Ishikawa (cell line): ENCODE measurements at regions not wholly inside any gene's neighbourhood (a gene's known extent, or its start where the extent isn't known, plus 50 kb on each side); places are given as distances from the start of the nearest gene placed in this dataset.

Experiments
- EGR1 ChIP-seq: IDR thresholded peaks from 2 replicates; pipeline ENCODE4 v1.6.1; 2012
- EP300 ChIP-seq: IDR thresholded peaks from 2 replicates; pipeline ENCODE4 v1.6.1; 2012; ENCODE audit warnings: borderline replicate concordance
- FOXM1 ChIP-seq: IDR thresholded peaks from 2 replicates; pipeline ENCODE4 v1.6.1; 2012; ENCODE audit warnings: low read depth, borderline replicate concordance
- NFIC ChIP-seq: IDR thresholded peaks from 2 replicates; pipeline ENCODE4 v1.6.1; 2012
- RAD21 ChIP-seq: IDR thresholded peaks from 2 replicates; pipeline ENCODE4 v1.6.1; 2012; ENCODE audit warnings: low read depth
- TAF1 ChIP-seq: IDR thresholded peaks from 2 replicates; pipeline ENCODE4 v1.6.1; 2012; ENCODE audit warnings: low read depth, mild to moderate bottlenecking
- TCF12 ChIP-seq: IDR thresholded peaks from 2 replicates; pipeline ENCODE4 v1.6.1; 2012; ENCODE audit warnings: low read depth
- ZBTB7A ChIP-seq: IDR thresholded peaks from 2 replicates; pipeline ENCODE4 v1.6.1; 2012; ENCODE audit warnings: low read depth
- TF ChIP-seq, protein P1 (sequence below): IDR thresholded peaks from 2 replicates; pipeline ENCODE4 v1.6.1; 2012
- TF ChIP-seq, protein P2 (sequence below): IDR thresholded peaks from 2 replicates; pipeline ENCODE4 v1.6.1; 2012; ENCODE audit warnings: low read depth, mild to moderate bottlenecking

DNA sequence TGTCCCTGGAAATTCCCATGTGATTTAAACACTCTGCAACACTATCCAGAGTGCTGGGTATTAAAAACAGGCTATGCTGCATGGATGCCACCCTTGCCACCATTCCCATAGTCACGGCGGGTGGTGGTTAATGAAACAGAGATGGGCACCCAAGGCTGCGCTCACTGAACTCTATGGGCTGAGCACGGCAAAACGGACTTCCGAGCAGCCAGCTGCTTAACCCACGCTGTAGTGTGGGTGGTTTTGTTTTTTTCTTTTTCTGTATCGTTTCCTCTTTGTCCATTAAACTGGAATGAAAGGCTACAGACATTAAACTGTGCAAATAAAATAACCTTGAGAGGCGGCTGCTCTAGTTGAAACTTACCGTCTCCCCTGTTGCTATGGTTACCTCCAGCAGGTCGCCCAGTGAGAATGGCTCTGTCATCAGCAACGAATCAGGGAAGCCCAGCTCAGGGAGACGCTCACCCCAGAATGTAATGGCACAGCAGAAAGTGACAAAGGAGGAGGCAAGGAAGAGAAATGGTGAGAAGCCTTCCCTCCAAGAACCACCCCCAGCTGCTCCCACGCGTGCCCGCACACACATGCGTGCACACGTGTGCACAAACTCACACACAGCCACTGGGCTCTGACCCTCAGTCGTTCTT is 102.1 kb downstream of the C11orf91 start:
- TF ChIP-seq FOXM1 (no peak), NFIC (no peak), ZBTB7A (no peak), TAF1 (no peak), EP300 (no peak)
- TF ChIP-seq, protein P1, sequence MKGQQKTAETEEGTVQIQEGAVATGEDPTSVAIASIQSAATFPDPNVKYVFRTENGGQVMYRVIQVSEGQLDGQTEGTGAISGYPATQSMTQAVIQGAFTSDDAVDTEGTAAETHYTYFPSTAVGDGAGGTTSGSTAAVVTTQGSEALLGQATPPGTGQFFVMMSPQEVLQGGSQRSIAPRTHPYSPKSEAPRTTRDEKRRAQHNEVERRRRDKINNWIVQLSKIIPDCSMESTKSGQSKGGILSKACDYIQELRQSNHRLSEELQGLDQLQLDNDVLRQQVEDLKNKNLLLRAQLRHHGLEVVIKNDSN: no peak
- TF ChIP-seq, protein P2, sequence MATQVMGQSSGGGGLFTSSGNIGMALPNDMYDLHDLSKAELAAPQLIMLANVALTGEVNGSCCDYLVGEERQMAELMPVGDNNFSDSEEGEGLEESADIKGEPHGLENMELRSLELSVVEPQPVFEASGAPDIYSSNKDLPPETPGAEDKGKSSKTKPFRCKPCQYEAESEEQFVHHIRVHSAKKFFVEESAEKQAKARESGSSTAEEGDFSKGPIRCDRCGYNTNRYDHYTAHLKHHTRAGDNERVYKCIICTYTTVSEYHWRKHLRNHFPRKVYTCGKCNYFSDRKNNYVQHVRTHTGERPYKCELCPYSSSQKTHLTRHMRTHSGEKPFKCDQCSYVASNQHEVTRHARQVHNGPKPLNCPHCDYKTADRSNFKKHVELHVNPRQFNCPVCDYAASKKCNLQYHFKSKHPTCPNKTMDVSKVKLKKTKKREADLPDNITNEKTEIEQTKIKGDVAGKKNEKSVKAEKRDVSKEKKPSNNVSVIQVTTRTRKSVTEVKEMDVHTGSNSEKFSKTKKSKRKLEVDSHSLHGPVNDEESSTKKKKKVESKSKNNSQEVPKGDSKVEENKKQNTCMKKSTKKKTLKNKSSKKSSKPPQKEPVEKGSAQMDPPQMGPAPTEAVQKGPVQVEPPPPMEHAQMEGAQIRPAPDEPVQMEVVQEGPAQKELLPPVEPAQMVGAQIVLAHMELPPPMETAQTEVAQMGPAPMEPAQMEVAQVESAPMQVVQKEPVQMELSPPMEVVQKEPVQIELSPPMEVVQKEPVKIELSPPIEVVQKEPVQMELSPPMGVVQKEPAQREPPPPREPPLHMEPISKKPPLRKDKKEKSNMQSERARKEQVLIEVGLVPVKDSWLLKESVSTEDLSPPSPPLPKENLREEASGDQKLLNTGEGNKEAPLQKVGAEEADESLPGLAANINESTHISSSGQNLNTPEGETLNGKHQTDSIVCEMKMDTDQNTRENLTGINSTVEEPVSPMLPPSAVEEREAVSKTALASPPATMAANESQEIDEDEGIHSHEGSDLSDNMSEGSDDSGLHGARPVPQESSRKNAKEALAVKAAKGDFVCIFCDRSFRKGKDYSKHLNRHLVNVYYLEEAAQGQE: no peak

DNA sequence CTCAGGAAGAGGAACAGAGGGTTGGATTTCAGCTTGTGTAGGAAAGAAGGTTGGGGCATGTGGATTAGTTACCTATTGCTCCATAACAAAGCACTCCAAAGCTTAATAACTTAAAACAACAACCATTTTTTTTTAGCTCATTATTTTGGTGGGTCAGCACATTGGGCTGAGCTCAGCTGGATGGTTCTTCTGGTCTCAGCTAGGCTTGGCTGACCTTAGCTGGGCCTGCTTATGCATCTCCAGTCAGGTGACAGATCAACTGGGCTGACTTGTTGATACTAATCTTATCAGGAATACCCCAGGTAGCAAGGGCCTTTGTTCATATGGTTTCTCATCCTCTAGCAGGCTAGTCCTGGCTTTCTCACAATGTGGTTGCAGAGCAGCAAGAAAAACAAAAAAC is 106.4 kb downstream of the C11orf91 start:
- TF ChIP-seq FOXM1 (no peak), TCF12 (no peak), RAD21 (no peak), ZBTB7A (no peak), EGR1 (no peak)
- TF ChIP-seq, protein P1: no peak
- TF ChIP-seq, protein P2: no peak

DNA sequence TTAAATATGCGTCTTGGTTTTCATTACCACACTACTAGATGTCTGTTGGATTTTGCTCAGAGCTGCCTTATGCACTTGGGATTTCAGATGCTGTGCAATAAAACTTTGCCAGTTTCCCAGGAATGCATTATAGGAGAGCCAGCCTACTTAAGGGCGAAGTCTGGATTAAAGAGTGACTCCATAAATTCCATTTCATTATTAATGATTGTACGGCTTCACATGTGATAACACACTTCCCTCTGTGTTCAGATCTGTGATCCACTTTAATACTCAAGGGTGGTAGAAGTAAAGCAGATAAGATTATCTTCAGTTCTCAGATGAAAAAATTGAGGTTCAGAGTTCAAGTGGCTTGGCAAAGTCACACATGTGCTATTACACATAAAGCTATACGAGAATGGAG is 110.2 kb downstream of the C11orf91 start:
- TF ChIP-seq ZBTB7A (no peak), TAF1 (no peak), NFIC (no peak), RAD21 (no peak), TCF12 (no peak)

DNA sequence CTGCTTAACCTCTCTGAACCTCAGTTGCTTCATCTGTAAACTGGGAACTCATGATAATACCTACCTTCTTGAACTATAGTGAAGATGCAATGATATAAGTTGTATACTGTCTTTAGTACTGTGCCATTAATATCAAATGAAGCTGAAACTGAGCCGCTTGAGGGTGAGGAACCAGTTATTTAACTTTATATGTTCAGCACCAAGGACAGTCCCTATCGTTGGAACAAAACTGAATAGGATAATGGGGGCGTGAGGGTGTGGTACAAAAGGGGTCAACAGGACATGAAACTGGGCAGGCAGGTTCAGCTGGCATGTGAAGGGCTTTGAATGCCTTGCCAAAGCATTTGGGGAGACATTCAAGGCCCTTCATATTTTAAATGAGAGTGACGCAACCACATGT is 112.6 kb downstream of the C11orf91 start:
- TF ChIP-seq, protein P1: no peak
- TF ChIP-seq, protein P2: peak; percentile 87

DNA sequence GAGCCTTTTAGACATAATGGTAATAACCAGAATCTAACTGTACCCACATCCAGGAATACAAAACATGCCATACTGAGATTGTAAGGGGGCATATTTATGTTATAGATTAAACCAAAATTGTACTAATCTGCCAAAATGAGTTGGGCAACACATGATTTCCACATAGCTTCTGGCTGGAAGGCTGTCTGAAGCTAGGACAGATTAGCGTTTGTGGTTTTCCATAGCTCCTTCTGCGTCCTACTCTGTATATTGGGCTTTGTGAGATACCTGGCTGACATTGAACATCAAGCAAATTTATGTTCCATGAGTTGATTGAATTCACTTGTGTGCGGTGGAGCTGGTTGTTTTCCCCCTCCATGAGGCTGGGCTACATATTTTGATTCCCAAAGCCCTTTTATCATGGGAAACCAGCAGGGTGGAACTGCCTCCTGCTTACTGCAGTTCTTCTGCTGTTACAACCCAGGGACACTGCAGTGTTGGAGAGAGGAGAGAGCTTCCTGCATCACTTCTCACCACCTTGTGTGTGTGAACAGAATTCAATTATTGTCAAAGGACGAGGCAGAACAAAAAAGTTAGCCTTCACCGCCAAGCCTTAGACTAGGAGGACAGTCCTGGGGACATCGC is 114.9 kb downstream of the C11orf91 start:
- TF ChIP-seq EGR1 (no peak), FOXM1 (no peak)
- TF ChIP-seq, protein P1: no peak
